ENCODE measurements at regions not wholly inside any gene's neighbourhood (a gene's known extent, or its start where the extent isn't known, plus 50 kb on each side); places are given as distances from the start of the nearest gene placed in this dataset.

GRCh38 chr5:40033009-40033408, 608.2 kb upstream of the DAB2 start:
- no peak overlapping the region for H3K27ac ChIP-seq
- TF ChIP-seq CTCF (conservative IDR thresholded peaks at IDR 0.05) (no peak), ZFX (IDR thresholded peaks at IDR 0.05) (no peak)

- TF ChIP-seq ZFX (IDR thresholded peaks at IDR 0.05) (no peak), CTCF (conservative IDR thresholded peaks at IDR 0.05) (no peak)
- no peak overlapping the region for H3K27ac ChIP-seq
These were observed 605.9 kb upstream of the DAB2 start for GRCh38 chr5:40030661-40031060.

DNA sequence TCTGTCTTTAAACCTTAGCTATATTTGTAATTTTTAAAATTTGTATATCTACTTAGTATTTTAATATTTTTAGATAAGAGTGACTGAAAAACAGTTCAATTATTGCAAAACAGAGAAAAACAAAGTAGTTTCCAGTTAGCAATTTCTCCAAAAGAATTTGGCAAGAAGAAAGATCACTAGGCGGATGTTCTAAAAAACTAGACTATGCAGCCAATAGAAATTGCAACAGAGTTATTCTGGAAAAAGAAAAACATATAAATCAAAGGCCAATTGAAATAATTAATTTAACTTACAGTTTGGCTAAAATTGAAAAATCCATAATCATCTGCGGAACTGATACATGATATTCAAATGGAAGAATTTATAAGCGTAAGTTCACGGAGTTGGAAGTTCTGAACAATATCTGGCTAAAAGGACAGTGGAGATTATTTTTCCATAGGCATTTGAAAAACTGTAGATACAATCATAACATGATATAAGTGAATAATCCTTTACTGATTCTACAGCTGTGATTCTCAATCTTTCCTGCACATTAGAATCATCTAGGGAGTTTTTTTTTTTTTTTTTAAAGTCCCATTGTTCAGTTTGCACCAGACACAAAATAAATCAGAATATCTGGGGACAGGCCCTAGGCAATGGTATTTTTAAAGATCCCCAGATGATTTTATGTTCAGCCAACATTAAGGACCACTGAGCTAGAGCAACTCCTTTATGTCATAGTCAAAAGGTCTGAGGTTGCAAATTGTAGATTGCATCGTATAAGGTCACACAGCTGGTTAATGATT, 605.1 kb upstream of the DAB2 start:
- H3K27ac ChIP-seq: no peak overlapping the region
- no peak for TF ChIP-seq ZFX (IDR thresholded peaks at IDR 0.05)
- no peak for TF ChIP-seq CTCF (conservative IDR thresholded peaks at IDR 0.05)

DNA sequence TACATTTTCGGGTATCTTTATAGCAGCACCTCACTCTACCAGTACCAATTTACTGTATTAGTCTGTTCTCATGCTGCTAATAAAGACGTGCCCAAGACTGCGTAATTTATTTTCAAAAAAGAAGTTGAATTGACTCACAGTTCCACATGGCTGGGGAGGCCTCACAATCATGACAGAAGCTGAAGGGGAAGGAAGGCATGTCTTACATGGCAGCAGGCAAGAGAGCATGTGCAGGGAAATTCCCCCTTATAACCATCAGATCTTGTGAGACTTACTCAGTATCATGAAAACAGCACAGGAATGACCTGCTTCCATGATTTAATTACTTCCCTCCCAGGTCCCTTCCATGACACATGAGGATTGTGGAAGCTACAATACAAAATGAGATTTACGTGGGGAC, 602.6 kb upstream of the DAB2 start:
- H3K27ac ChIP-seq: no peak overlapping the region
- no peak for TF ChIP-seq ZFX (IDR thresholded peaks at IDR 0.05)
- TF ChIP-seq CTCF (conservative IDR thresholded peaks at IDR 0.05): no peak

DNA sequence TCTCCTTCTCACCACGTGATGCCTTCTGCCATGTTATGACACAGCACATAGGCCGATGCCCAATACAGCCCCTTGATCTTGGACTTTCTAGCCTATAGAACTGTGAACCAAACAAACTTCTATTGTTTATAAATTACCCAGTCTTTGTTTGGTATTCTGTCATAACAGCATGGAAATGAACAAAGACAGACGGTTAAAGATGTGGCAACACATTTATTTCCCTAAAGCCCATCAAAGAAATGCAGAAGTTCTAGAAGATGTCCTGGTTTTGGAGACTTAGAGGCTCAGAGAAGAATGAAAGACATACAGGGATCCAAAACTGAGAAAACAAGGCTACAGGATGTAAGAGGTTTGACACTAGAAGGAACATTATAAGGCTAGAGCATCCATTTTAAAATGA, 600.8 kb upstream of the DAB2 start:
- TF ChIP-seq CTCF (conservative IDR thresholded peaks at IDR 0.05): no peak
- no peak for TF ChIP-seq ZFX (IDR thresholded peaks at IDR 0.05)
- H3K27ac ChIP-seq: no peak overlapping the region

DNA sequence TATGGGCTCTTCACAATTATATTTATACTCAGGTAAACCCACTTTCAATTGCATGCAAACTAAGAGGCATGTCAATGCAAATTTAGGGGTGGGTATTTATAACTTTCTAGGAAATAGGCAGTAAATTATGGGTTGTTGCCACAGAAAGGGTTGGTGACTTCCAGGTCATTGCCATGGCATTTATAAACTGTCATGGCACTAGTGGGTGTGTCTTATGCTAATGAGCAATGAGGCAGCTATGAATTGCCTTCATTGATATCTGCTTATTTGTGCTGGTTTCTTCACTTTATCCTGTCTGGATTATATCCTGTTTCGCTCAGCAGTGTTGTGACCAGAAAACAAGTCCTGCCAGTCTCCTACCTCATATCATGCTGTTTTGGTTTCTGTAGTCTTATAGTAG, 597.3 kb upstream of the DAB2 start:
- H3K27ac ChIP-seq: no peak overlapping the region
- no peak for TF ChIP-seq ZFX (IDR thresholded peaks at IDR 0.05)

DNA sequence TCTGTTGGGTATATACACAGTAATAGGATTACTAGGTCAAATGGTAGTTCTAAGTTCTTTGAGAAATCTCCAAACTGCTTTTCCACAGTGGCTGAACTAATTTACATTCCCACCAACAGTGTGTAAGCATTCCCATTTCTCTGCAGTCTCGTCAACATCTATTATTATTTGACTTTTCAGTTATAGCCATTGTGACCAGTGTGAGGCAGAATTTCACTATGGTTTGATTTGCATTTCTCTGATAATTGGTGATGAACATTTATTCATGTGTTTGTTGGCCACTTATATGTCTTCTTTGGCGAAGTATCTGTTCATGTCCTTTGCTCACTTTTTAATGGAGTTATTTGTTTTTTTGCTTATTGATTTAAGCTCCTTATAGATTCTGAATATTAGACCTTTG, 596.2 kb upstream of the DAB2 start:
- H3K27ac ChIP-seq: no peak overlapping the region
- TF ChIP-seq CTCF (conservative IDR thresholded peaks at IDR 0.05): peak; percentile 58
- no peak for TF ChIP-seq ZFX (IDR thresholded peaks at IDR 0.05)

- H3K27ac ChIP-seq: no peak overlapping the region
- TF ChIP-seq CTCF (conservative IDR thresholded peaks at IDR 0.05): no peak
- TF ChIP-seq ZFX (IDR thresholded peaks at IDR 0.05): no peak
These were observed 593.1 kb upstream of the DAB2 start for GRCh38 chr5:40017918-40018317.
